Neural progenitor cell (in vitro differentiated cells): ENCODE measurements at regions not wholly inside any gene's neighbourhood (a gene's known extent, or its start where the extent isn't known, plus 50 kb on each side); places are given as distances from the start of the nearest gene placed in this dataset.

ENCODE experiments used
- DNase-seq: peaks from one replicate; pipeline ENCODE4 v3.0.0-alpha.2; 2016; ENCODE audit warnings: low spot score
- H2AFZ ChIP-seq: fragments of 200-600 bp; sonication (generic); replicated peaks from 2 replicates; pipeline ENCODE4 v1.6.1; 2016; ENCODE audit warnings: antibody characterized with exemption
- H3F3A ChIP-seq: fragments of 200-600 bp; sonication (generic); 2 replicates; pipeline ENCODE4 v1.6.1; 2016; ENCODE audit warnings: antibody characterized with exemption, low read depth
- H3K27ac ChIP-seq: fragments of 200-600 bp; sonication (generic); 2 replicates; pipeline ENCODE4 v1.5.1; 2016; ENCODE audit warnings: mild to moderate bottlenecking
- H3K27me3 ChIP-seq: fragments of 200-600 bp; sonication (generic); 2 replicates; pipeline ENCODE4 v1.6.1; 2016; ENCODE audit warnings: mild to moderate bottlenecking, moderate library complexity
- H3K36me3 ChIP-seq: fragments of 200-600 bp; sonication (generic); 2 replicates; pipeline ENCODE4 v1.5.1; 2016
- H3K4me1 ChIP-seq: fragments of 200-600 bp; sonication (generic); 2 replicates; pipeline ENCODE4 v1.6.1; 2016; ENCODE audit warnings: mixed run types
- H3K4me2 ChIP-seq: fragments of 200-600 bp; sonication (generic); 2 replicates; pipeline ENCODE4 v1.6.1; 2016
- H3K4me3 ChIP-seq: fragments of 200-600 bp; sonication (generic); 2 replicates; pipeline ENCODE4 v1.5.1; 2016
- H3K79me2 ChIP-seq: fragments of 200-600 bp; sonication (generic); 2 replicates; pipeline ENCODE4 v1.6.1; 2016; ENCODE audit warnings: low read depth
- H3K9ac ChIP-seq: fragments of 200-600 bp; sonication (generic); 2 replicates; pipeline ENCODE4 v1.6.1; 2016
- H3K9me3 ChIP-seq: fragments of 200-600 bp; sonication (generic); 2 replicates; pipeline ENCODE4 v1.5.1; 2016; ENCODE audit warnings: low read depth
- H4K20me1 ChIP-seq: fragments of 200-600 bp; sonication (generic); 2 replicates; pipeline ENCODE4 v1.6.1; 2016; ENCODE audit warnings: low read depth
- H3K27ac Mint-ChIP-seq: 3 replicates; pipeline ENCODE4 v1.8.0; 2021; ENCODE audit warnings: mixed read lengths
- H3K27me3 Mint-ChIP-seq: 2 replicates; pipeline ENCODE4 v1.8.0; 2022; ENCODE audit warnings: low read depth, mild to moderate bottlenecking, inconsistent platforms, moderate library complexity, mixed read lengths; ENCODE audit not compliant: insufficient read depth
- H3K36me3 Mint-ChIP-seq: 3 replicates; pipeline ENCODE4 v1.8.0; 2021; ENCODE audit warnings: mixed read lengths
- H3K4me1 Mint-ChIP-seq: 3 replicates; pipeline ENCODE4 v1.8.0; 2021; ENCODE audit warnings: mixed read lengths
- H3K4me3 Mint-ChIP-seq: 3 replicates; pipeline ENCODE4 v1.8.0; 2021; ENCODE audit warnings: mild to moderate bottlenecking, moderate library complexity, mixed read lengths
- H3K9me3 Mint-ChIP-seq: 3 replicates; pipeline ENCODE4 v1.8.0; 2020; ENCODE audit warnings: mixed read lengths
- CTCF ChIP-seq: fragments of 200-600 bp; sonication (generic); IDR thresholded peaks from 2 replicates; pipeline ENCODE4 v1.5.1; 2017; ENCODE audit warnings: antibody characterized with exemption, mild to moderate bottlenecking
- EZH2 ChIP-seq: fragments of 200-600 bp; sonication (generic); IDR thresholded peaks from 2 replicates; pipeline ENCODE4 v1.6.1; 2017; ENCODE audit warnings: antibody characterized with exemption, mild to moderate bottlenecking, moderate library complexity
- EZH2phosphoT487 ChIP-seq: fragments of 200-600 bp; sonication (generic); IDR thresholded peaks from 2 replicates; pipeline ENCODE4 v1.6.1; 2017; ENCODE audit warnings: antibody characterized with exemption

- H3K27me3 ChIP-seq: no peaks in the 10 kb centered on the region
- no peak for TF ChIP-seq EZH2
- TF ChIP-seq EZH2phosphoT487: no peak
- TF ChIP-seq CTCF: no peak
These were observed 68.4 kb upstream of the BCL11A start for GRCh38 chr2:60621688-60622429.

GRCh38 chr2:60623040-60623439 is 69.6 kb upstream of the BCL11A start:
- no peak for DNase-seq
- Histone ChIP-seq H3K4me3 (no peak overlapping the region), H3K4me2 (no peak overlapping the region), H3K9me3 (no peaks in the 10 kb centered on the region), H3K9ac (no peak overlapping the region), H3F3A (no peaks in the 10 kb centered on the region), H3K4me1 (no peaks in the 10 kb centered on the region), H3K36me3 (no peaks in the 10 kb centered on the region), H3K27me3 (no peaks in the 10 kb centered on the region), H3K79me2 (no peaks in the 10 kb centered on the region), H4K20me1 (no peaks in the 10 kb centered on the region), H2AFZ (no peak overlapping the region), H3K27ac (no peak overlapping the region)
- Mint-ChIP-seq H3K27me3 (no peaks in the 10 kb centered on the region), H3K4me3 (no peak overlapping the region), H3K4me1 (no peaks in the 10 kb centered on the region), H3K36me3 (no peaks in the 10 kb centered on the region), H3K9me3 (no peaks in the 10 kb centered on the region), H3K27ac (no peak overlapping the region)
- TF ChIP-seq EZH2 (no peak), EZH2phosphoT487 (no peak), CTCF (no peak)

More at GRCh38 chr2:60621688-60622429, 68.4 kb upstream of the BCL11A start:
- H3K36me3 ChIP-seq: no peaks in the 10 kb centered on the region
- H3F3A ChIP-seq: no peaks in the 10 kb centered on the region
- H3K27ac Mint-ChIP-seq: no peak overlapping the region
- H3K4me1 Mint-ChIP-seq: no peaks in the 10 kb centered on the region
- H4K20me1 ChIP-seq: no peaks in the 10 kb centered on the region
- H3K9me3 Mint-ChIP-seq: no peaks in the 10 kb centered on the region
- H3K4me3 Mint-ChIP-seq: no peak overlapping the region
- H3K4me3 ChIP-seq: no peak overlapping the region
- no peaks in the 10 kb centered on the region for H3K27me3 Mint-ChIP-seq
- H3K4me2 ChIP-seq: no peak overlapping the region
- DNase-seq: no peak
- no peaks in the 10 kb centered on the region for H3K36me3 Mint-ChIP-seq
- no peaks in the 10 kb centered on the region for H3K79me2 ChIP-seq
- H3K9me3 ChIP-seq: no peaks in the 10 kb centered on the region
- H2AFZ ChIP-seq: no peak overlapping the region
- no peak overlapping the region for H3K27ac ChIP-seq
- H3K4me1 ChIP-seq: no peaks in the 10 kb centered on the region
- no peak overlapping the region for H3K9ac ChIP-seq

GRCh38 chr2:60627412-60627811 is 74.0 kb upstream of the BCL11A start:
- TF ChIP-seq EZH2phosphoT487: no peak
- no peak for TF ChIP-seq EZH2
- TF ChIP-seq CTCF: no peak
- Histone ChIP-seq H3K27ac (no peak overlapping the region), H3K4me1 (no peaks in the 10 kb centered on the region), H3K36me3 (no peaks in the 10 kb centered on the region), H3K9ac (no peak overlapping the region), H3F3A (no peaks in the 10 kb centered on the region), H3K79me2 (no peaks in the 10 kb centered on the region), H4K20me1 (no peaks in the 10 kb centered on the region), H3K4me3 (no peak overlapping the region), H3K27me3 (no peaks in the 10 kb centered on the region), H3K4me2 (no peak overlapping the region), H3K9me3 (no peaks in the 10 kb centered on the region), H2AFZ (no peak overlapping the region)
- no peak overlapping the region for H3K27ac Mint-ChIP-seq
- peaks cover 4% of the 10 kb centered on the region for H3K27me3 Mint-ChIP-seq
- H3K36me3 Mint-ChIP-seq: no peaks in the 10 kb centered on the region
- H3K4me1 Mint-ChIP-seq: no peaks in the 10 kb centered on the region
- H3K9me3 Mint-ChIP-seq: no peaks in the 10 kb centered on the region
- DNase-seq: no peak
- H3K4me3 Mint-ChIP-seq: no peak overlapping the region
